ENCODE measurements at regions not wholly inside any gene's neighbourhood (a gene's known extent, or its start where the extent isn't known, plus 50 kb on each side); places are given as distances from the start of the nearest gene placed in this dataset.

DNA sequence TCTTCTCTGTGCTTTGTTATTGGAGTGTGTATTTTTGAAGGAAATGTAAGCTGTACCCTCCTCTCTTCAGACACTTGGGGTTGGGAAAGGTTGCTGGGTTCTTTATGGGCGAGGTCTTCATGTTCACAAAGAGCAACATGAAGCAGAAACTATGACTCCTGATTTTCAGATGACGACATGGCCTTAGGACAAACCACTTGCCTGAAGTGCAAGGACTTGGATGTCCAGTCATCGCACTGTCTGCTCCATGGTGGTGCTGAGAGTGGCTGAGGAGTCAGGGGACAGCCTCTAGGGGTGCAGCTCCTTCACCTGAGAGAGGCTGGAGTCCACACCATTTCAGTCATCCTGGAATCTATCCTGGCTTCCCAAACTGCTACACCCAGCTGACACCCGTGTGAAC, 183.9 kb upstream of the CDH5 start:
- TF ChIP-seq CTCF (conservative IDR thresholded peaks at IDR 0.05 in 1 of 2, IDR thresholded peaks at IDR 0.05 in 1 of 2; ENCODE audit: low read depth in 1 of 2, low read length in 2 of 2) (no peak), EZH2 (IDR thresholded peaks at IDR 0.05; ENCODE audit: low read length, missing control alignments) (no peak)
